ENCODE measurements at regions not wholly inside any gene's neighbourhood (a gene's known extent, or its start where the extent isn't known, plus 50 kb on each side); places are given as distances from the start of the nearest gene placed in this dataset.

GRCh38 chr3:157794771-157795170 is 291.6 kb upstream of the VEPH1 start:
- DNase-seq: no peak

- no peak for DNase-seq
Observed at GRCh38 chr3:157793745-157794144, 290.5 kb upstream of the VEPH1 start.

- no peak for DNase-seq
Observed at GRCh38 chr3:157789162-157789561, 285.9 kb upstream of the VEPH1 start.

GRCh38 chr3:157786618-157787017 is 283.4 kb upstream of the VEPH1 start:
- no peak for DNase-seq

- DNase-seq: no peak
Observed at GRCh38 chr3:157786211-157786610, 283.0 kb upstream of the VEPH1 start.

- DNase-seq: no peak
Observed at GRCh38 chr3:157785102-157785826, 282.0 kb upstream of the VEPH1 start.

GRCh38 chr3:157782236-157782635 is 279.0 kb upstream of the VEPH1 start:
- no peak for DNase-seq

GRCh38 chr3:157776861-157777260 is 273.6 kb upstream of the VEPH1 start:
- no peak for DNase-seq

GRCh38 chr3:157775446-157775845 is 272.2 kb upstream of the VEPH1 start:
- DNase-seq: no peak

GRCh38 chr3:157769378-157769777 is 266.2 kb upstream of the VEPH1 start:
- no peak for DNase-seq

- no peak for DNase-seq
Observed at GRCh38 chr3:157767607-157768006, 264.4 kb upstream of the VEPH1 start.

- DNase-seq: no peak
Observed at GRCh38 chr3:157763644-157764043, 260.4 kb upstream of the VEPH1 start.

GRCh38 chr3:157759311-157759710 is 256.1 kb upstream of the VEPH1 start:
- DNase-seq: no peak

- DNase-seq: no peak
Observed at GRCh38 chr3:157755233-157755632, 252.0 kb upstream of the VEPH1 start.

- no peak for DNase-seq
Observed at GRCh38 chr3:157754451-157754850, 251.2 kb upstream of the VEPH1 start.

GRCh38 chr3:157753787-157754136 is 250.5 kb upstream of the VEPH1 start:
- DNase-seq: no peak

GRCh38 chr3:157752956-157753786 is 250.0 kb upstream of the VEPH1 start:
- DNase-seq: no peak

- DNase-seq: no peak
Observed at GRCh38 chr3:157752554-157752953, 249.3 kb upstream of the VEPH1 start.

- DNase-seq: no peak
Observed at GRCh38 chr3:157751386-157751785, 248.2 kb upstream of the VEPH1 start.

- DNase-seq: no peak
Observed at GRCh38 chr3:157746391-157746790, 243.2 kb upstream of the VEPH1 start.

- no peak for DNase-seq
Observed at GRCh38 chr3:157741607-157742006, 238.4 kb upstream of the VEPH1 start.

GRCh38 chr3:157738441-157738840 is 235.2 kb upstream of the VEPH1 start:
- no peak for DNase-seq

GRCh38 chr3:157718800-157719199 is 215.6 kb upstream of the VEPH1 start:
- DNase-seq: no peak

- no peak for DNase-seq
Observed at GRCh38 chr3:157713101-157713500, 209.9 kb upstream of the VEPH1 start.

GRCh38 chr3:157705258-157705657 is 202.0 kb upstream of the VEPH1 start:
- no peak for DNase-seq
